HG02852 (cell line): ENCODE measurements at regions not wholly inside any gene's neighbourhood (a gene's known extent, or its start where the extent isn't known, plus 50 kb on each side); places are given as distances from the start of the nearest gene placed in this dataset.

ENCODE experiments used
- ATAC-seq: cut with Tn5 transposase; IDR thresholded peaks from one replicate; pipeline ENCODE4 v1.9.1; 2021; ENCODE audit warnings: mild to moderate bottlenecking, moderate library complexity; ENCODE audit not compliant: unreplicated experiment

DNA sequence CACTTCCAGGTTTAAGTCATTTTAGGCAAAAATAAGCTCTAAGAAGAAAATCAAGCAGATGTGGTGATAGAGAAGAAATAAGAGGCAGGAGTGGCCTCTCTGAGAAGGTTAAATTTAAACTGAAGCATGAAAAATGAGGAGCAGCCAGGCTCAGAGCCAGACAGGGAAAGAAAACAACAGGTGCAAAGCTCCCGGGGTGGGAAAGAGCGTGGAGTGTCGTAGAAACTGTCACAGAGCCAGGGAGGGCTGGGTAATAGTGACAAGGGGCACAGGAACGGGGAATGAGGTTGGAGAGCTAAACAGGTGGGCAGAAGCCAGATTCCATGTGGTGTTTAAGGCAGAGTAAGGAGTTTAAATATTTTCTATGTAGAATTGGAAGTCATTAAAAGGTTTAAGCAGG, 132.1 kb upstream of the BLID start:
- ATAC-seq: no peak

DNA sequence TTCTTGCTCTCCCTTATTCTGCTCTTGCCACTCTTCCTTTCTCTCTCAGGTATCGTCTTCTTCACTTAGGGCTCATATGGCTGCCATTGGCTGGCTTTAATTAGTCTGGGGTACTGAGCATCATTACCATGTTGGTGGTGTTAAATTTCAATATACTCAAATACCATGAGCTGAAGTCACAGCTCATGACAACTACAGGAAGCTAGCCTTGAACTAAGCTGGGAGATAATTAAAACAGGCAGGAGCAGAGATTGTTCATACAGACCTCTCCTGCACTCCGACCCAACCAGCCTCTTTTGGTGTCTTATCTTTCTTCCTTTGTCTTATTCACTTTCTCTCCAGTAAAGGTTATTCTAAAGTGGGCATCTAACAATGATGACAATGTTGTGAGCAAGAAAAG, 130.9 kb upstream of the BLID start:
- ATAC-seq: no peak

DNA sequence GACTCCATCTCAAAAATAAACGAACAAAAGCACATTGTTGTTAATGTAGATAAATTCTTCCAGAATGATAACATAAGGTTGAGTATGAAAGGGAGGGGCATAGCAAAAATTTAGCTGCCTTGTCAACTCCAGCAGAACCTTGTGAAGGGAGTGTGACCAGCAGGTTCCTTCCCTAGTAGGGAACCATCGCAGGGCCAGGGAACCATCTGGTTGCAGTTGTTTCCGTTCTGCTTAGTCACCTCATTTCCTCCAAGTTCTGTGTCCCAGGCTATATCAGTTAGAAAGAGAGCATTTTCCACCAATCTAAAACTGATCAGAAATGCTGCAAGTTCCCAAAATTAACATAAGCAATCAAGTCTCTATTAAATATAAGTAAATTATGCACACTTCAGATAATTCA, 126.7 kb upstream of the BLID start:
- ATAC-seq: no peak

DNA sequence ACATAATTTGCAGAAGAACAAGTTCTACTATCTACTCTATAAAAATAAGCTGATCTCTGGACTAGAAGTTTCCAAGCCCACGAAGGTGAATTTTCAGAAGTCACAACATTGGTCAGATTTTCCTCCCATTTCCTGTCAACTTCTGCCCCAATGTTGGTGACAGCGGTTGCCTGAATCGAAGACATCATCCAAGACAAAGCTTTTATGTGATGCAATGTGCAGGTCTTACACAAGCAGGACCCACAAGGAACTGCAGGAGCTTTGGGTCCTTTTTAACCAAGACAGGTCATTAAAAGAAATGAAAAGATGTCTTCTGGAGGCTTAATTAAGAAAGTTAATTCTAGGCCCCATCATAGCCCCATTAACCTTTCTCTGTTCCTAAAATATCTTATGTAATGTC, 125.6 kb upstream of the BLID start:
- no peak for ATAC-seq

DNA sequence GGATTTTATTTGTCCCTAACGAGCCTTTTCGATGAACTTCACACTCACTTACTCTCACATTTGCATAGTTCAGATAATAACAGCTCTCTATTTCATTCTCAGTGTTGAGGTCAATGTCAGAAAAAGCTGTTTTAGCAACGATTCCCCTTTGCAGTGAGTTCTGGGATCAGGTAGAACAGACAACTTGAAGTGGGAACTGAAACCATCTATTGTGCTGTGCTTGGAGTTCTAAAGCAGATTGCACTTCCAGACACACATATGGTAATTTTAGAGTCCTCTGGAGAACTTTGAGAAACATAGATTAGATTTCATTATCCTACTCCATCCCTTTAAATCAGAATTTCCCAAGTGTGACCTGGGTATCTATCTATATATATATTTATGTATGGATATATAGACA, 124.6 kb upstream of the BLID start:
- ATAC-seq: no peak

DNA sequence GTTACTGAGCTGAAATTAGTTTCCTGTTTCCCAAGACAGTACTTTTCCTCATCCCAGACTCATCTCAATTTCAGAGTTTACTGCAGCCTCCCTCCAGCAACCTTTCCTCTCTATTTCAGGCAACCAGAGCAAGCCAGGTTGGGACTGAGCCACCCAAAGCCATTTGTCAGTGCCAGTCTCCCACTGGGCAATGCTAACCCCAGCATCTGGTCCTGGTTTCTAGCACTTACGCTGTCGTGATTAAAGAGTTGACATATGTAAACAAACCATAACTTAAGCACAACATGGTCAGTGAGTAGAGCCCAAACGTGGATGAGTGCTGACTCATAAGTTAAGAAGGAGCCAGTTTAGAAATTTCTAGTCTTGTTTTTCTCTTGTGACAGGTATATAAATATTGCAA, 119.6 kb upstream of the BLID start:
- no peak for ATAC-seq

DNA sequence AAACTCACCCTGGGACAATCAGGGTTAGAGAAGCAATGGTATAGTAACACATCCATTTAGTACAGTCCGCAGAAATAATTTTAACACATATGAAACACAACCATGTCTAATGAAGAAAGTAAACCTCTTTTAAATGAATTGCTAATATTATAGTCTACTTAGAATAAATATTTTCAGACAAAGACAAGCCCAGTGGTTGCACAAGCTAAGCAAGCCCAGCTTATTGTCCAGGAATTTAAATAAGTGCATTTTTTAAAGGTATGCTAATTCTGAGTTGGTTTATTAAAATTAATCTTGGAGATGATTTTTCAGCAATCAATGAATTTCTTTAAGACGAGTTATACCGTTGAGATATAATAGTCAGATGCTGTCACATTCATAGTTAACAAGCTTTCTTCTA, 118.8 kb upstream of the BLID start:
- no peak for ATAC-seq

DNA sequence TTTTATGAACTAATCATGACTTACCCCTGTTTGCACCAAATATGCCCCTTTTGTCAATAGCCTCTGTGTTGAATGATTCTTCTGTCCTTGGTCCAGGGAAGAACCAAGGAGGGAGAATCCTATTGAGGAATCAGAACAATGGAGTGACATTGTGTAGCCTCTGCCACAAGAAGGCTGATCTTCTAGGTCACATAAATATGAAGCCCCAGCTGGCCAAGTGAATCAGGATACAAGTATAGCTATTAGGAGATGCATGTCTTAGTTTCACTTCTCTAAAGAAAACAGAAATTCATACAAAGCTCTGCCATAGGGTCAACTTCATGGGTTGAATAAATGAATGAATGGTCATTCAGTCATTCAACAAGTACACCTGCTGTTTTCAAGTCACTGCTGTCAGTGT, 118.2 kb upstream of the BLID start:
- ATAC-seq: no peak

DNA sequence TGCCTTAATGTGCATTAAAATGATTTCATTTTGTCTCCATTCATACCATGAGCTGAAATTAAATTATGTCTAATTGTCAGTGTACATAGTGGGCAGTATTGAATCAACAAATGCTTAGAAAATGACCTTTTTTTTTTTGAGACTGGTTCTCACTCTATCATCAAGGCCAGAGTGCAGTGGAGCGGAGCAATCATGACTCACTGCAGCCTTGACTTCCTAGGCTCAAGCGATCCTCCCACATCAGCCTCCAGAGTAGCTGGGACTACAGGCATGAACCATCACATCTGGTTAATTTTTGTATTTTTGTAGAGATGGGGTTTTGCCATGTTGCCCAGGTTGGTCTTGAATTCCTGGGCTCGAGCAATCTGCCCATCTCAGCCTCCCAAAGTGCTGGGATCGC, 117.0 kb upstream of the BLID start:
- ATAC-seq: no peak

DNA sequence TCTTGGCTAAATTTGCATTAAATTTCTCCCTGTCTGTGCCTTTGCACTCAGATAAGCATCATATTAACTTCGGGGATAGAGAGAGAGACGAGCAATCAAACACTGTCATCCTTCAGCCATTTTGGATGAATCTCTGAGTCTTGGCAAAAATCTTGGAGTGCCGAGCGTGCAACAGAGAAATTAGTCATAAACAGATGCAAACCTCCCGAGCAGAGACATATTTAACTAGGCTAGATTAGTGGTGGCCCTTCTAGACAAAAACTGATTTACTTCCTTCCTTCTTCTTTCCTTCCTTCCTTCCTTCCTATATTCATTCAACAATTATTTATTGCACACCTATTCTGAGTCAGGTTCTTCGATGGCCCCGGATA, 114.4 kb upstream of the BLID start:
- ATAC-seq: no peak

DNA sequence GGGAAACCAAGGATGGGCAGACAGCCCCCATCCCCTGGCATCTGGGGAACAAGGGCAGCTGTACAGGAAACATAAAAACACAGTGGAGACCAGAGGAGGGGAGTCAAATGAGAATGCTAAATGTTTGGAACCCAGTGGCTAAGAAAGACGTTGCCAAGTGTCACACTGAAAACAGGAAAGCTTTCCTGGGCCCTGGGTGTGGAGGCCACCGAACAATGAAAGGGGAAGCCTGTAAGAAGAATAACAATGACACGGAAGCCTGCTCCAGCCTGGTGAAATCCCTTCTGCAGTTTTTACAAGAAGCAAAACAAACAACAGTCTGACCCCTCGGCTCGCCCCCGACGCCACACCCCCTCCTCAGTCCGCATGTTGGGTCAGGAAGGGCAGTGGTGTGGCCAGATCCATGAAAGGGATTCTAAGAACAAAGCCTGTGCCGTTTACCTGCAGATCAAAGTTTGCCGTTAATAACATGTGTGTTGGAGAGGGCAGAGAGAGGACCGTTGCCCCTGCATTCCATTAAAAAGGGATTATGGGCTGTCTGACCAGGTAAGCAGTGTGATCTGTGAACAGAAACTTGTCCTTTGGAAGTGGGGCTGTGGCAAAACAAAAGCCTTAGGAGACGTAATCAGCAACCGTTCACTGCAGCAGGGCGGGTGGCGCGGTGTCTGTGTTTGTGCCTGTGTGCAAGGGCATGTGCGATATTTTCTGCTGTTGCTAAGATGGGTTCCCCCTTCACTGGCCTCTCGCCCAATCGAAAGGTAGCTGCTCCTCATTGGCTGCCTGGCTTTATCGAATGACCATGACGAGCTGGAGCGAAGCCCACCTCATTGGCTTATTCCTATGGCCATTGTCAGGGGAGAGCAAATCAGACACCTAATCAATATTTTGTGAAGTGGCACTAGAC, 113.7 kb upstream of the BLID start:
- no peak for ATAC-seq

DNA sequence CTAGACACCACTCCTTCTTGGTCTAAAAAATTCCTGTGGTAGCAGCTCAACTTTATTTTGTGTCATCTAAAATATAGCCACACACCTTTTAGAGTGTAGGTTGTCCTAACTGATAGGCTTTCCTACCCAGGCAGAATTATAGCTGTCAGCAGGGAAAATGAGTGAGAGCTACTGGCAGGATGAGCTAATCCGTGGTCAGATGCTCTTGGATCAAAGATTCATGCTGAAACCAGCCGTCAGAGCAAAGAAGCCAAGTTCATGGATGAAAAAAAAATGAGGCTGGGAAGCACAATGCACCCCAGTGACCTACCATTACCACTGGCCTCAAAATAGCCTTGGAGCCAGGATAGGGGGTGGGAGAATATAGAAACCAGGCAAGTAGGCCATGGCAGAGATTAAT, 113.1 kb upstream of the BLID start:
- no peak for ATAC-seq

DNA sequence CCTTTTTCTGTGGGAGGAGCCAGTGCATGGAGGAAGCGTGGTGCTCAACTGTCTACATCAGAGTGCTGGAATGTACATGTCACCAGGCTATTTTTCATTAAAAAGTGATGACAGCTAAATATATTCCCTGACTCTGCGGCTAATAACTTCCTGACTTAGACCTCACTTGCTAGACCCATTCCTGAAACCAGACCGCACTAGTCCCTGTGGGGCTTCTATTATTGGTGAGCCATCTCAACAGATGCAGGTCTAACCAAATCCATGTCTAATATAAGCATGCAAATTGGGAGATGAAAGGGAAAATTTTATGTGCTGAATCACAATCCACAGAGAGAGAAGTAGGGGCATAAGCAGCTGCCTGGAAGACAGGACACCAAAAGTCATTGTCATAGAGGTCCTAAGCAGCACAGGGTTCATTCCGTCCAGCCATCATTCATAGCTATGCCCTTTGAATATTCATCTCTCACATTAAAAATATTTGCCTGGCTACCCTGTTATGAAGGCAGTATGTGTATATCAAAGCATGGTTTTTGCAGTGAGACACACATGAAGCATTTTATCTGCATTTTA, 110.9 kb upstream of the BLID start:
- no peak for ATAC-seq

DNA sequence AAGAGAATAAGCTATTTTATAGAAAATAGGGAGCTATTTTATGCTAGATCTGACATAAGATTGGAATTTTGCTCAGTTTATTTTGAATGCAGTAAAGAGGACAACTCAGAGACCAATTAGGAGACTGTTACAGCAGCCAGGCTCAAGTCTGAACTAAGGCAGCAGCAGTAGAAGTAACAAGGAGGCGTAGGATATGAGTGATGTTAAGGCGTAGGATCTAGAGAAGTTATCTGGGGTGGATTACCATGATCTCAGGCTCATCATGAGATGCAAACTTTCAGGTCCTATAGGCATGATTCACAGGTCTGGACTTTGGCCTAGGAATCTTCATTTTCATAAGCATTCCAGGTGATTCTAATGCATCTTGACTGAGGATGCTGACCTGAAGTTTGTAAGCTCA, 108.9 kb upstream of the BLID start:
- ATAC-seq: no peak

DNA sequence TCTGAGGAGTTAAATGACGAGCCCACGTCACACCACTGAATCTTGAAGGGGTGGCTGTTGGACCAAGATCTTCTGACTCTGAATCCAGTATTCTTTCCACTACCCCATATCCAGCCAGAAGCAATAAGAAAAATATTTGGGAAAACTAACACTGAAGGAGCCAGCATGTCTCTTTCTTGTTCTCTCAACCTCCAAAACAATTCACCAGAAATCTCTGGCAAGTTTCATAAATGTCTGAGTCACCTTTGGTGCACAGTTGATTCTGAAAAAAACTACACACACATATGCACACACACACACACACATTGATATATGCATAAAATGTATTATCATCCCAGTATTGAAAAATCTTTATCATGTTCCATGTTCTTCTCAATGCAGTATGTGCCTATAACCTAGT, 104.3 kb upstream of the BLID start:
- ATAC-seq: no peak

DNA sequence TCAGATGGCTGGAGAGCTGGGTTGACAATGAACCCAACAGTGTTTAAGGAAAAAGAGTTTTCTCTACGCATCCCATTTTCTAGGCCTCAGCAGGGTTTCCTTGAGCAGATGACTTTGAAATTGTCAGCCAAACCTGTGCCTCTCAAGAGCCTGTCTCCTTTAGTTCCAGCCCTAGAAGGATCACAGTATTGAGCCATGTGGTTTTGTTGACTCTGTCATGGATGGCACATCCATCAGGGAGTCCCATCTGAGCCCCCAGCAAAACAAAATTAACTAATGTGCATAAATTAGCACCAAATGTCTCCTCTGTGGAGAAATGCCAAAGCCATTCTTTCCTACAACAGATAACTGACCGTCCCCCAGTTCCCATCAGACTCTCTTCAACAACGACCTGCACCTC, 103.8 kb upstream of the BLID start:
- no peak for ATAC-seq

DNA sequence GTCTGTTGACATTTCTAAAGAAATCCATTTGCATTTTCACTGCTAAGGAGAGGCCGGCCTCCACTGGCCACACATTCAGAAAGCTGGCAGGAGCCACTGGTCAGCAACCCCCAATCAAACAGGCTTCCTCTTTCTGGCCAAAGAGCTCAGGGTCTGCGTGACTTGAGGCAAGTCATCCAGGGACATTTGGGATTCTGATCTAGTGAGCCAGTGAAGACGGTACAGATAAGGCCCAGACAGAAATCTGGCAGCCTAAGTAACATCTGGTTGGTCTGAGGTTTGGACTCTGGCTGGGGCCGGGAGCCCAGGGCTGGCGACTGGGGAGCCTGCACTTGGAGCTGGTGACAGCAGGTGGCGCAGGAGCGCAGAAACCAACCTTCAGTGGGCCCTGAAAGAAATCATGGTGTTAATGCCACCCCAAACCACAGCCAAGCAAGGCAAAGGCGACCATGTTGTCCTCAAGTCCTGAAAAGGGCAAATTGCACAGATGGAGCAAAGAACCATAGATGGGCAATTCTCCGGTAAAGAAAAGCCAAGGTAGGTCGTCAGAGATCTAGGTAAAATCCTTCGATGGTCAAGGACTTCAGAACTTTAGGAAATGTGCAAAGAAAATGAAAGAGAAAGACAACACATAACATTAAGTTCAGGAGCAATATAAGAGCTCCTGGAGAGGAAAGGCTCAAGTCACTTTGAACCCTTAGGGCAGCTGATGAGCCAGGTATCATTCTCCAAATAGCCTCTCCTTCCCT, 99.4 kb upstream of the BLID start:
- ATAC-seq: no peak

DNA sequence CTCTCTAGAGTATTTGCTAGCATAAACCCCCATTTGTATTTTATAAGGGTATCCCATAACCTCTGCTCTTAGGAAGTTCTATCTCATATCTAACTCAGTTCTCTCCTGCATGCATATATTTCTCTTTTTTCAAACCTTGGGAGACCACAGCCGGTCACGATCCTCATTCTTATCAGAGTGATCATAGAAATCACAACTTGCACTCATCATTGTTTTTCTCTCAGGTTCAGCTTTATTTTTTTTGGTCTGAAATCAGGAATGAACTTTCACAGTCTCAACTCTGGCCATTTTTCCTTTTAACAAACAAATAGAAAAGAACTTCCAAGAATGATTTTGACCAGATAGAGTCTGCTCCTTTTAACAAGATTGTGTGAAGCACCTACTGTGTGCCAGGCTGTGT, 98.6 kb upstream of the BLID start:
- no peak for ATAC-seq

DNA sequence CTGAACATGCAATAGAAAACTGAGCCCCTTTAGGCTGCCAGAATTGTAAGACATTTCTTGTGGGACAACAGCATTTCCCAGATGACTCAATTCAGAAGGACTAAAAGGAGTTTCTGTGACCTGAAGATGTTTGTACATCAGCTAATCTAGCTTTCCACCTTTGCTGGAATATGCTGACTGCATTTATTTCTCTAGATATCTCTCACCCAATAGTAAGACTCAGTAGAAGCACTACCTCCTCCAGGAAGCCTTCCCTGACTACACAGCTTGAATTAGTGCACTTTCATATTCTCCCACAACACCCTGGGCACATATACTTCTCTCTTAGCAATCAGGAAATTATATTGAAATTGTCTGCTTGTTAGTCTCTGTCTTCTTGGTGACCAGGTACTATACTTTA, 98.1 kb upstream of the BLID start:
- ATAC-seq: no peak

DNA sequence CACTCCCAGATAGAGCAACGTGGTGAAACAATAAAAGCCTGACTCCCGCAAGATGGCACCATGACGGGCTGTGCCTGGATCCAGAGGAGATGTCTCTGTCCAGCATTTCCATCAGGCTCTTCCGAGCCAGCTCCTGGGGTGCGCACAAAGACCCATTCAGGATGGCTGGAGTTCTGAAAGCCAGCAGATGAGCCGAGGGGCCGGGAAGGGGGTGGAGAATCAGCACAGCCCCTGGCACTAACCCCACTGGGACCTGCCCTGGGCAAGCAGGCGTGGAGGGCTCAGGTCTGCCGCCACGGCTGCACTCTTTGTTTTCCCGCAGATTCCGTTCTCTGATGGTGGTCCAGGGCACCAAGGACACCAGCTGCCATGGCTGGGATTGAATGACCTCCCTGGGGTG, 97.2 kb upstream of the BLID start:
- no peak for ATAC-seq

DNA sequence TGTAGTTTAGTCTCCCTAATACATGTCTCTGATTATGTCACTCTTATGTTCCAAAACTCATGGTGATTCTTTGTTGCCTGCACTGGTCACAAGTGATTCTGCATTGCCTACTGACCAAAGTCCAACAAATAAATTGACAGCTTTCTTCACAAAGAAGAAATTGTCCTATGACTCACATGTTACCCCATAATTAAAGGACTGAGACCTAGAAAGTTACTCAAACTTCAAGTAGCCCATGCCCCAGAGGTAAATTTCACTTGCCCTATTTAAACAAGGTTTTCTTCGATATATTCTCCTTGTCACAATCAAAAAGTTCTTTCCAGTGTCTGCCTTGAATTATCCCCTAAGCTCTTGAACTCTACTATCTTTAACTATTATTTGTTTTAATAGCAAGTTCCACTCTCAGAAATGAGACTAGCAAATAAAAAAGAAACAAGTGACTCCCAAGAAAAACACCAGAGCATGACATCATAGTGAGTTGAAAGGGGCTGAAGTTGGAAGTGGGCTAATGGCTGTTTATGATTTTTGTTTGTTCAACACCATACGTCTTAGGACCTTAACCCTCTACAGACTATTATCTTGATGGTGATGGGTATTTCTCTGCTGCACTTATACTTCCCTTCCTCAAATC, 94.5 kb upstream of the BLID start:
- no peak for ATAC-seq
